Endothelial cell (in vitro differentiated cells): ENCODE measurements at regions not wholly inside any gene's neighbourhood (a gene's known extent, or its start where the extent isn't known, plus 50 kb on each side); places are given as distances from the start of the nearest gene placed in this dataset.
"Not testable (repeated sequence)": the region's sequence is repeated elsewhere in the genome, so short reads cannot be mapped to it uniquely, and the experiment has no call there.

ENCODE experiments used
- DNase-seq: peaks from one replicate; pipeline ENCODE4 v3.0.0; 2021; ENCODE audit warnings: low spot score
- H3K27ac Mint-ChIP-seq: one replicate; pipeline ENCODE4 v1.8.0; 2021; ENCODE audit warnings: mixed read lengths, inconsistent platforms; ENCODE audit not compliant: unreplicated experiment
- H3K27me3 Mint-ChIP-seq: one replicate; pipeline ENCODE4 v1.8.0; 2021; ENCODE audit warnings: mild to moderate bottlenecking, moderate library complexity, mixed read lengths, inconsistent platforms; ENCODE audit not compliant: unreplicated experiment
- H3K36me3 Mint-ChIP-seq: one replicate; pipeline ENCODE4 v1.8.0; 2021; ENCODE audit warnings: mild to moderate bottlenecking, low read depth, mixed read lengths, inconsistent platforms; ENCODE audit not compliant: unreplicated experiment
- H3K4me1 Mint-ChIP-seq: one replicate; pipeline ENCODE4 v1.8.0; 2021; ENCODE audit warnings: mild to moderate bottlenecking, mixed read lengths, inconsistent platforms; ENCODE audit not compliant: unreplicated experiment
- H3K4me3 Mint-ChIP-seq: one replicate; pipeline ENCODE4 v1.8.0; 2021; ENCODE audit warnings: mild to moderate bottlenecking, mixed read lengths, inconsistent platforms; ENCODE audit not compliant: unreplicated experiment
- H3K9me3 Mint-ChIP-seq: one replicate; pipeline ENCODE4 v1.8.0; 2021; ENCODE audit warnings: mixed read lengths, inconsistent platforms; ENCODE audit not compliant: unreplicated experiment
- TF ChIP-seq, protein P1 (sequence below): fragments of 200-600 bp; sonication (generic); IDR thresholded peaks from one replicate; pipeline ENCODE4 v1.5.0; 2021; ENCODE audit warnings: antibody characterized with exemption; ENCODE audit not compliant: unreplicated experiment

DNA sequence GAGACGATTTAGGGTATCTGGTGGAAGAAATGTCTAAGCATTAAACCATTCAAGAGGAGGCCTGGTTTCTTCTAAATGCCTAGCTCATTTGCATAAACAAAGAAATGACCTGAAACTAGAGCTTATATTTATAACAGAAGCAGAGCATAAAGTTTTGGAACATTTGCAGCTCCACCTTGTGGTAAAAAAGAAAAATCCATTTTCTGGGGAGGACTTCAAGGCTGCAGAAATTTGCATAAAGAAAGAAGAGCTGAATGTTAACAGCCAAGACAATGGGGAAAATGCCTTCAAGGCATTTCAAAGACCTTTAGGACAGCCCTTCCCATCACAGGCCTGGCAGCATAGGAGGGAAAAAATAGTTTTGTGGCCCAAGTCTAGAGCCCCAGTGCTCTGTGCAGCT lies 362.0 kb downstream of the ZNF248 start:
- Mint-ChIP-seq H3K27me3 (peaks cover 3% of the 10 kb centered on the region), H3K9me3 (peaks cover 38% of the 10 kb centered on the region), H3K4me1 (no peaks in the 10 kb centered on the region), H3K36me3 (no peaks in the 10 kb centered on the region), H3K4me3 (no peak overlapping the region), H3K27ac (no peak overlapping the region)
- TF ChIP-seq, protein P1, sequence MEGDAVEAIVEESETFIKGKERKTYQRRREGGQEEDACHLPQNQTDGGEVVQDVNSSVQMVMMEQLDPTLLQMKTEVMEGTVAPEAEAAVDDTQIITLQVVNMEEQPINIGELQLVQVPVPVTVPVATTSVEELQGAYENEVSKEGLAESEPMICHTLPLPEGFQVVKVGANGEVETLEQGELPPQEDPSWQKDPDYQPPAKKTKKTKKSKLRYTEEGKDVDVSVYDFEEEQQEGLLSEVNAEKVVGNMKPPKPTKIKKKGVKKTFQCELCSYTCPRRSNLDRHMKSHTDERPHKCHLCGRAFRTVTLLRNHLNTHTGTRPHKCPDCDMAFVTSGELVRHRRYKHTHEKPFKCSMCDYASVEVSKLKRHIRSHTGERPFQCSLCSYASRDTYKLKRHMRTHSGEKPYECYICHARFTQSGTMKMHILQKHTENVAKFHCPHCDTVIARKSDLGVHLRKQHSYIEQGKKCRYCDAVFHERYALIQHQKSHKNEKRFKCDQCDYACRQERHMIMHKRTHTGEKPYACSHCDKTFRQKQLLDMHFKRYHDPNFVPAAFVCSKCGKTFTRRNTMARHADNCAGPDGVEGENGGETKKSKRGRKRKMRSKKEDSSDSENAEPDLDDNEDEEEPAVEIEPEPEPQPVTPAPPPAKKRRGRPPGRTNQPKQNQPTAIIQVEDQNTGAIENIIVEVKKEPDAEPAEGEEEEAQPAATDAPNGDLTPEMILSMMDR: peak; percentile 36
- no peak for DNase-seq

DNA sequence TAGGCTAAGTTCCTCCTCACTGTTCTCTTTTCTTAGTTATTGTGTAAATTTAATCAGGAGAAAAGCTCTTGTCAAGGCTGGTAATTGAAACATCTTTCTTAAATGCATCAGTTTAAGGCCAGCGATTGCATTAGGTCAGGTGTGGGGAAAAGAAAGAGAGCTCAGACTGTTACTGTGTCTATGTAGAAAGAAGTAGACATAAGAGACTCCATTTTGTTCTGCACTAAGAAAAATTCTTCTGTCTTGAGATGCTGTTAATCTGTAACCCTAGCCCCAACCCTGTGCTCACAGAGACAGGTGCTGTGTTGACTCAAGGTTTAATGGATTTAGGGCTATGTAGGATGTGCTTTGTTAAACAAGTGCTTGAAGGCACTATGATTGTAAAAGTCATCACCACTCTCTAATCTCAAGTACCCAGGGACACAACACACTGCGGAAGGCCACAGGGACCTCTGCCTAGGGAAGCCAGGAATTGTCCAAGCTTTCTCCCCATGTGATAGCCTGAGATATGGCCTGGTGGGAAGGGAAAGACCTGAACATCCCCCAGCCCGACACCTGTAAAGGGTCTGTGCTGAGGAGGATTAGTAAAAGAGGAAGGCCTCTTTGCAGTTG lies 364.1 kb downstream of the ZNF248 start:
- H3K4me3 Mint-ChIP-seq: peak overlapping the region; percentile 34
- not testable (repeated sequence) for H3K36me3 Mint-ChIP-seq, H3K27me3 Mint-ChIP-seq, H3K27ac Mint-ChIP-seq, DNase-seq, H3K4me1 Mint-ChIP-seq
- H3K9me3 Mint-ChIP-seq: peaks cover 52% of the 10 kb centered on the region

DNA sequence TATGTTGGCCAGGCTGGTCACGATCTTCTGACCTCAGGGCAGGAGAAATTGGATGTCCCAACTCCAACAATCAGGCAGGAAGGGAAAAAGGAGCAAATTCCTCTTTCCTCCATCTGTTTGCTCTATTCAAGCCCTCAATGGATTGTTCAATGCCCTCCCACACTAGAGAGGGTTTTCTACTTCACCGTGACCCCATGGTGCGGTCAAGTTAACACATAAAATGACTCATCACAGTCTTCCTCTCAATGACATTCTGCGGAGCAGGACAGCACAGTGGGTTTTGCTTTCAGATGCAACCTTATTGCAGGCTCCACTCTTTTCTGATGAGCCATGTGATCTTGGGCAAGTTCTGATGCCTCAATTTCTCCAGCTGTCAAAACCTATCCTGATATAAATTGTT lies 364.9 kb downstream of the ANKRD30A start:
- no peak overlapping the region for H3K27ac Mint-ChIP-seq
- TF ChIP-seq, protein P1: no peak
- H3K36me3 Mint-ChIP-seq: no peaks in the 10 kb centered on the region
- DNase-seq: no peak
- H3K9me3 Mint-ChIP-seq: peaks cover 35% of the 10 kb centered on the region
- H3K4me3 Mint-ChIP-seq: no peak overlapping the region
- no peaks in the 10 kb centered on the region for H3K4me1 Mint-ChIP-seq
- peaks cover 3% of the 10 kb centered on the region for H3K27me3 Mint-ChIP-seq

DNA sequence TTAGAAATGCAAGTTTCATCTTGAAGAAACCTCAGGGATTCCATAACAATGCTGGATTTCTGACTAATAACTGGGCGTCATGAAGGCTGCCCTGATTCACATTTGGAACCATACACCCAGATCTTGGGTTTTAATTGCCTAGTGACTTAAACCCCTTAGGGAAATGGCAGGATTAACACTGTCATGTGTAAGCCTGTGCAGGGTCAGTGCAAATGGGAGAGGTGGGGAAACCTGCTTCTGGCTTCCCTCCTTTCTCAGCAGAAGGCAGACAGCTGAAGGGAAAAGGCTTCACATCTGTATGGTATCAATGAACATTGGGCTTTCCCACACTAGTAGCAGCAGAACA lies 364.2 kb downstream of the ANKRD30A start:
- H3K4me1 Mint-ChIP-seq: no peaks in the 10 kb centered on the region
- H3K27me3 Mint-ChIP-seq: peaks cover 3% of the 10 kb centered on the region
- DNase-seq: no peak
- no peaks in the 10 kb centered on the region for H3K36me3 Mint-ChIP-seq
- no peak overlapping the region for H3K4me3 Mint-ChIP-seq
- H3K27ac Mint-ChIP-seq: no peak overlapping the region
- TF ChIP-seq, protein P1: no peak
- peaks cover 35% of the 10 kb centered on the region for H3K9me3 Mint-ChIP-seq

DNA sequence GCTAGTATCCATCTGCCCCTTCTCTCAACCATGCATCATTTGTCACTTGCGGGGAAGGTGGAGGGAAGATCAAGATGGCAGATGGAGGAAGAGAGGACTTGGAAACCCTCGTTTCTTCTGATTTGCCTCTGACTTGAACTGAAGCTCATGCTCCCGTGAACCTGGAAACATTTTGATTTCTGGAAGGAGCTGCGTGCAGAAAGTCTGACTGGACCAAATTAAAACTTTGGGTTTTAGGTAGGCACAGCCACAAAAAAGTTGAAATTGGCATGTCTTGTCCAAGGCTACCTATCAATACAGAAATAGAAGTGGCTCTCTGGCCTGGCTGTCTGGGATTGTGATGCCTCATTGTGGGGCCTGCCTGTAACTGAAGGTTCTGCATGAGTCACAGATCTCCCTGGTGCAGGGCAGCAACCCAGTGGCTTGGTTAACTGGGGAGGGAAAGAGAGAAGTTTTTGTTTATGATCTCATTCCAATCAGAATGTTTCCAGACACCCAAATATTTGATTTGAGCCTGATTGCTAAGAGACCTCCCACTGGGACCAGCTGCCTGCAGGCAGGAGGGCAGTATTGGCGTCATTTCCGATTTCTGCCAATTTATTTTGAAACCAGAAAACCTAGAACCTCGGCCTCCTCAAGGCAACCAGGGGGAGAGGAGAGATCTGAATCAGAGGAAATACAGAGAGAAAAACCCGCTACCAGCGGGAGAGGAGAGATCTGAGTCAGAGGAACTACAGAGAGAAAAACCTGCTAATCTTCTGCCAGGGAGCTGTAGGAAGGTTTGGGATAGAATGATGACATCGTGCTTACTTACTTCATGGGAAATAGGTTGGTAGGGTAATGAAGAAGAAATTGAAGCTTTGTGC lies 363.6 kb downstream of the ANKRD30A start:
- H3K4me3 Mint-ChIP-seq: no peak overlapping the region
- TF ChIP-seq, protein P1: no peak
- H3K27ac Mint-ChIP-seq: no peak overlapping the region
- H3K9me3 Mint-ChIP-seq: peaks cover 36% of the 10 kb centered on the region
- H3K27me3 Mint-ChIP-seq: peaks cover under 1% of the 10 kb centered on the region
- DNase-seq: no peak
- H3K4me1 Mint-ChIP-seq: no peaks in the 10 kb centered on the region
- H3K36me3 Mint-ChIP-seq: no peaks in the 10 kb centered on the region

DNA sequence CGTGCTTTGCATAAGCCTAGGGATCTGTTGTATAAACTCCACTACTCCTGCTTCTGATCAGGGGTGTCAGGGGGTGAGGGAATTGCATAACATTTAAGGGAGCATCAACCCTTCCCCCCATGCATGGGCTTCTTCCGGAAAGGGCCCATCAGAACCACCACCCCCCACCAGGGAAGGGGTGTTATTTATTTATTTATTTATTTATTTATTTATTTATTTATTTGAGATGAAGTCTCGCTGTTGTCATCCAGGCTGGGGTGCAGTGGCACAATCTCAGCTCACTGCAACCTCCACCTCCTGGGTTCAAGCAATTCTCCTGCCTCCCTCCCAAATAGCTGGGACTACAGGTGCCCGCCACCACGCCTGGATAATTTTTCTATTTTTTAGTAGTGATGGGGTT lies 355.2 kb downstream of the ANKRD30A start:
- not testable (repeated sequence) for H3K4me1 Mint-ChIP-seq, DNase-seq, H3K27me3 Mint-ChIP-seq, H3K4me3 Mint-ChIP-seq, H3K27ac Mint-ChIP-seq, H3K36me3 Mint-ChIP-seq
- peaks cover 15% of the 10 kb centered on the region for H3K9me3 Mint-ChIP-seq
